H9 (cell line): ENCODE measurements at regions not wholly inside any gene's neighbourhood (a gene's known extent, or its start where the extent isn't known, plus 50 kb on each side); places are given as distances from the start of the nearest gene placed in this dataset.

Experiments used
- DNase-seq: peaks from one replicate; pipeline ENCODE4 v3.0.0-alpha.2; 2017
- H2AFZ ChIP-seq: one replicate; pipeline ENCODE4 v1.6.1; 2013; ENCODE audit warnings: mild to moderate bottlenecking, low read length, control low read depth, moderate library complexity
- H2AK5ac ChIP-seq: 2 replicates; pipeline ENCODE4 v1.6.1; 2013; ENCODE audit warnings: low read length, control low read depth, mixed read lengths; ENCODE audit not compliant: insufficient read length
- H2BK120ac ChIP-seq: one replicate; pipeline ENCODE4 v1.6.1; 2013; ENCODE audit warnings: low read depth, mild to moderate bottlenecking, low read length, control low read depth, inconsistent platforms; ENCODE audit not compliant: poor library complexity, severe bottlenecking
- H2BK12ac ChIP-seq: 2 replicates; pipeline ENCODE4 v1.6.1; 2013; ENCODE audit warnings: low read length, control low read depth, mixed read lengths, low read depth; ENCODE audit not compliant: insufficient read length
- H2BK15ac ChIP-seq: 2 replicates; pipeline ENCODE4 v1.6.1; 2013; ENCODE audit warnings: low read depth, low read length, control low read depth
- H2BK20ac ChIP-seq: one replicate; pipeline ENCODE4 v1.6.1; 2013; ENCODE audit warnings: low read depth, mild to moderate bottlenecking, low read length, control low read depth, inconsistent platforms; ENCODE audit not compliant: poor library complexity, severe bottlenecking
- H2BK5ac ChIP-seq: 2 replicates; pipeline ENCODE4 v1.6.1; 2013; ENCODE audit warnings: low read length, control low read depth, mixed read lengths; ENCODE audit not compliant: insufficient read length
- H3K14ac ChIP-seq: 2 replicates; pipeline ENCODE4 v1.6.1; 2013; ENCODE audit warnings: low read length, control low read depth; ENCODE audit not compliant: insufficient read depth
- H3K18ac ChIP-seq: 2 replicates; pipeline ENCODE4 v1.6.1; 2013; ENCODE audit warnings: low read depth, mild to moderate bottlenecking, mixed read lengths, low read length, control low read depth; ENCODE audit not compliant: insufficient read length
- H3K23ac ChIP-seq: 2 replicates; pipeline ENCODE4 v1.6.1; 2013; ENCODE audit warnings: low read length, control low read depth, mixed read lengths, low read depth; ENCODE audit not compliant: insufficient read length
- H3K23me2 ChIP-seq: 2 replicates; pipeline ENCODE4 v1.6.1; 2013; ENCODE audit warnings: low read depth, mild to moderate bottlenecking, mixed read lengths, low read length, control low read depth; ENCODE audit not compliant: insufficient read length, poor library complexity, severe bottlenecking
- H3K27ac ChIP-seq: 2 replicates; pipeline ENCODE4 v1.5.1; 2013; ENCODE audit warnings: low read length, control low read depth, mixed read lengths, low read depth; ENCODE audit not compliant: insufficient read length
- H3K27me3 ChIP-seq: 2 replicates; pipeline ENCODE4 v1.6.1; 2013; ENCODE audit warnings: low read length, control low read depth, inconsistent platforms; ENCODE audit not compliant: insufficient read depth
- H3K4ac ChIP-seq: 2 replicates; pipeline ENCODE4 v1.6.1; 2013; ENCODE audit warnings: low read depth, mild to moderate bottlenecking, control low read depth, inconsistent platforms, low read length, moderate library complexity
- H3K4me1 ChIP-seq: 2 replicates; pipeline ENCODE4 v1.6.1; 2013; ENCODE audit warnings: low read length, control low read depth, inconsistent platforms; ENCODE audit not compliant: insufficient read depth
- H3K4me2 ChIP-seq: 2 replicates; pipeline ENCODE4 v1.6.1; 2013; ENCODE audit warnings: low read length, control low read depth, mixed read lengths; ENCODE audit not compliant: insufficient read length, insufficient read depth
- H3K56ac ChIP-seq: 2 replicates; pipeline ENCODE4 v1.6.1; 2013; ENCODE audit warnings: low read depth, mild to moderate bottlenecking, mixed read lengths, low read length, control low read depth; ENCODE audit not compliant: insufficient read length
- H3K79me1 ChIP-seq: 2 replicates; pipeline ENCODE4 v1.6.1; 2013; ENCODE audit warnings: low read depth, mild to moderate bottlenecking, moderate library complexity, low read length, control low read depth, inconsistent platforms; ENCODE audit not compliant: insufficient read depth, poor library complexity, severe bottlenecking
- H3K79me2 ChIP-seq: 2 replicates; pipeline ENCODE4 v1.6.1; 2013; ENCODE audit warnings: low read length, control low read depth, inconsistent platforms; ENCODE audit not compliant: insufficient read depth
- H3K9ac ChIP-seq: 2 replicates; pipeline ENCODE4 v1.6.1; 2013; ENCODE audit warnings: low read length, control low read depth, mixed read lengths; ENCODE audit not compliant: insufficient read length; ENCODE audit errors: extremely low read depth
- H3K9me3 ChIP-seq: one replicate; pipeline ENCODE4 v1.6.1; 2013; ENCODE audit warnings: low read depth, low read length, inconsistent platforms; ENCODE audit not compliant: control insufficient read depth
- H3T11ph ChIP-seq: one replicate; pipeline ENCODE4 v1.6.1; 2013; ENCODE audit warnings: mild to moderate bottlenecking, low read length, control low read depth, inconsistent platforms
- H4K20me1 ChIP-seq: one replicate; pipeline ENCODE4 v1.6.1; 2013; ENCODE audit not compliant: control insufficient read depth, insufficient read length, insufficient read depth
- H4K5ac ChIP-seq: 2 replicates; pipeline ENCODE4 v1.6.1; 2013; ENCODE audit warnings: low read depth, mild to moderate bottlenecking, mixed read lengths, low read length, control low read depth; ENCODE audit not compliant: insufficient read length
- H4K8ac ChIP-seq: replicated peaks from 2 replicates; pipeline ENCODE4 v1.6.1; 2013; ENCODE audit warnings: low read length, control low read depth, mixed read lengths, low read depth; ENCODE audit not compliant: insufficient read length
- H4K91ac ChIP-seq: 2 replicates; pipeline ENCODE4 v1.6.1; 2013; ENCODE audit warnings: low read depth, mild to moderate bottlenecking, moderate library complexity, mixed read lengths, low read length, control low read depth; ENCODE audit not compliant: insufficient read length
- H3K27ac Mint-ChIP-seq, 3 experiments: 2 replicates in 2 of 3; 3 replicates in 1 of 3; pipeline ENCODE4 v1.8.0; 2020 to 2021; ENCODE audit warnings: mixed read lengths in 3 of 3, mild to moderate bottlenecking in 1 of 3, moderate library complexity in 1 of 3
- H3K27me3 Mint-ChIP-seq: 2 replicates; pipeline ENCODE4 v1.8.0; 2021; ENCODE audit warnings: low read depth, mild to moderate bottlenecking, moderate library complexity, mixed read lengths
- H3K36me3 Mint-ChIP-seq, 3 experiments: 2 replicates in 2 of 3; 3 replicates in 1 of 3; pipeline ENCODE4 v1.8.0; 2020 to 2021; ENCODE audit warnings: low read depth in 3 of 3, mixed read lengths in 3 of 3; ENCODE audit not compliant: insufficient read depth in 1 of 3
- H3K4me1 Mint-ChIP-seq, 2 experiments: 2 replicates each; pipeline ENCODE4 v1.8.0; 2020; ENCODE audit warnings: mixed read lengths in 2 of 2
- H3K4me3 Mint-ChIP-seq, 2 experiments: 2 replicates in 1 of 2; 3 replicates in 1 of 2; pipeline ENCODE4 v1.8.0; 2020 to 2021; ENCODE audit warnings: mild to moderate bottlenecking in 2 of 2, mixed read lengths in 2 of 2, moderate library complexity in 1 of 2
- H3K9me3 Mint-ChIP-seq, 2 experiments: 2 replicates in 1 of 2; 3 replicates in 1 of 2; pipeline ENCODE4 v1.8.0; 2020; ENCODE audit warnings: mild to moderate bottlenecking in 2 of 2, mixed read lengths in 2 of 2, moderate library complexity in 1 of 2
- CTCF ChIP-seq: fragments of 200-600 bp; sonication (generic); conservative IDR thresholded peaks from 3 replicates; pipeline ENCODE4 v1.8.0; 2021; ENCODE audit warnings: antibody characterized with exemption, mild to moderate bottlenecking
- WGBS: extraction: QIAGEN DNeasy Blood & Tissue Kit; methylation state at CpG from one replicate; pipeline ENCODE4 v1.1.7; 2013; ENCODE audit warnings: missing lambda C conversion rate, low lambda C conversion rate, mixed read lengths; ENCODE audit not compliant: insufficient read length; ENCODE audit errors: extremely low coverage; 5-methylcytosine and 5-hydroxymethylcytosine counted together

- whole genome bisulfite sequencing, result no CpG with 5 or more reads among the region's 13 CpGs
- H3K4me1 Mint-ChIP-seq, result peaks cover 23 to 28% of the 10 kb centered on the region in 2 experiments
- Histone ChIP-seq H4K5ac (no peak overlapping the region), H4K8ac (no peak overlapping the region), H3K4me1 (peaks cover 3% of the 10 kb centered on the region; the same call in 1 of the 2 replicates), H2BK20ac (no peak overlapping the region), H3K79me1 (no peaks in the 10 kb centered on the region), H2BK5ac (no peak overlapping the region), H3K23ac (no peak overlapping the region), H3K23me2 (no peaks in the 10 kb centered on the region), H2AK5ac (no peak overlapping the region), H2BK120ac (no peak overlapping the region), H4K20me1 (no peaks in the 10 kb centered on the region), H3K27ac (no peak overlapping the region), H3K14ac (no peak overlapping the region), H3K4ac (no peak overlapping the region), H2AFZ (no peak overlapping the region), H3K18ac (no peak overlapping the region), H3K4me2 (no peak overlapping the region), H3K9me3 (no peaks in the 10 kb centered on the region), H3K27me3 (no peaks in the 10 kb centered on the region; the same call in 1 of the 2 replicates), H2BK12ac (no peak overlapping the region), H3K56ac (no peak overlapping the region), H4K91ac (no peak overlapping the region), H3K79me2 (no peaks in the 10 kb centered on the region), H2BK15ac (no peak overlapping the region), H3K9ac (no peak overlapping the region), H3T11ph (no peak overlapping the region)
- no peaks in the 10 kb centered on the region for H3K9me3 Mint-ChIP-seq
- peak; percentile 38; the same call in 1 of the 3 replicates for TF ChIP-seq CTCF
- peak overlapping the region in 2 of 3 experiments; percentile 51 to 78; a peak in 5 of 7 replicates for H3K27ac Mint-ChIP-seq
- peak; percentile 54 for DNase-seq
- H3K36me3 Mint-ChIP-seq, result no peaks in the 10 kb centered on the region
- no peak overlapping the region for H3K4me3 Mint-ChIP-seq
- peaks cover 17% of the 10 kb centered on the region for H3K27me3 Mint-ChIP-seq
These were observed 141.9 kb upstream of the LGALSL start for GRCh38 chr2:64311948-64312621.
